GM19438 (cell line): ENCODE measurements at regions not wholly inside any gene's neighbourhood (a gene's known extent, or its start where the extent isn't known, plus 50 kb on each side); places are given as distances from the start of the nearest gene placed in this dataset.

Experiments
- ATAC-seq: cut with Tn5 transposase; IDR thresholded peaks from one replicate; pipeline ENCODE4 v1.9.1; 2021; ENCODE audit warnings: low read depth; ENCODE audit not compliant: unreplicated experiment

DNA sequence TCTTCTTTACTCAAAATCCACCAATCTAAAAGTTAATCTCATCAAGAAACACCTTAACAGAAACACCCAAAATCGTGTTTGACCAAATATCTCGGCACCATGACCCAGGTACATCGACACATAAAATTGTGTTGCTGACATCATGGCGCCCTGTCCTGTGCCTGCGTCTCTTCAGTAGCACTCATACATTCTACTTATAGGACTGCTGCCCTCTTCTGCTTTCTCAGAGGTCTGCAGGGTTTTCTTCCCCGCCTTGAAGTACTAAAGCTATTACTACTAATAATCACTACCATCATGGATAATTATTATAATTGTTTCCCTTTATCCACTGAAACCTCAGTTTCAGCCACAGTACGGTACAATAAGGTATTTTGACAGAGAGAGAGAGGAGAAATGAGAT is 1403.1 kb upstream of the TENM3 start:
- ATAC-seq, result no peak

DNA sequence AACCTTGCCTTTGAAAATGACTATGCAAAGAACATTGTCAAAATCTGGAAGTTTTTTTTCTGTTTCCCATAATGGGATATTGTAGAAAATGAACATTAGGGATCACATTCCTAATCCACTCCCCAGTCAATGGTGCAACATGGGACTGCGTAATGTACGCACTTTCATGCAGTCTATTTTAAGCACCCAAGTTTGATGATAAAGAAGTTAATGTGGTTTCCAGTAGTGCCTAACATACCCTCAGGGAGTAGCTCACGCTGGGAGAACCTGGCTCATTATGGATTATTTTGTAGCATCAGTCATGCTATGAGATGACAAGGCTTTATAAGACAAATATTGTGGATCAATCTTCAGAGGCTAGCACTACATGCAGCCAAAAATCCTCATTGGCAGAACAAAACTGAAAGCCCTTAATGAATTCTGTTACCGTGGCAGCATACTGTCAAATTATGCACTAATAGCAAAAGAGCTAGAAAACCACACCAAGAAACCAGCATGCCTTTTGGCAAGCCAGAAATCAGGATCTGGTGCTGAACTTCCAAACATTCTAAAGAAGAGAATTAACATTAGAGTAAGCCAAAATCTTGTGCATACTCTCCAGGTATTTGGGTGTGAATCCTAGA is 1392.8 kb upstream of the TENM3 start:
- ATAC-seq, result no peak

DNA sequence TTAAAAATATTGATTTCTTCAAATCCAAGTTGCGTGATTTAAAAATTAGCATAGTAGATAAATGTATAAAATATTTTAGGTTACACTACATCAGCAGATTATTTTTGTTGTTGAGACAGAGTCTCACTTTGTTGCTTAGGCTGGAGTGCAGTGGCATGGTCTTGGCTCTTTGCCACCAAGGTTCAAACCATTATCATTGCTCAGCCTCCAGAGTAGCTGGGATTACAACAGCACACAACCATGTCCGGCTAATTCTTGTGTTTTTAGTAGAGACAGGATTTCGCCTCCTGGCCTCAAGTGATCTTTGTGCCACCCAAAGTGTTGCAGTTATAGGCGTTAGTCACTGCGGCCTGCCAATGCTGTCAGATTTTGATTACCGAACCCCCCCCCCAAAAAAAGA is 1390.5 kb upstream of the TENM3 start:
- ATAC-seq, result no peak

DNA sequence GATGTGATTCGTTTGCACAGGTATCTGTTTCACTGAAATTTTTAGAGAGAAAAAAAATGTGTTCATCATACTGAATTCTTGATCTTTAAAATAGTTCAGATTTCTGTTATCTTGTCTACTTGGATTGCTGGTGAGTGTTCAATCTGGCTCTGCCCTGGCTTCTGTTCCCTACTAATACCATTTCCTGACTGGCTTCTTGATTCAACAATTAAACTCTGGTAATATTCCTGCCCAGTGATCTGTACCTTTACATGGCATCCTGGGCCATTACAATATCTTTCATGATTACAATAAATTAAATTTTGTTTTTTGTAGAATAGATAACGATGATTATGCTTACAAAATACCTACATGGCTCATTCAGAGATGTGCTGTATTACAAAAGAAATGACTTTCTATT is 1388.0 kb upstream of the TENM3 start:
- ATAC-seq, result no peak

DNA sequence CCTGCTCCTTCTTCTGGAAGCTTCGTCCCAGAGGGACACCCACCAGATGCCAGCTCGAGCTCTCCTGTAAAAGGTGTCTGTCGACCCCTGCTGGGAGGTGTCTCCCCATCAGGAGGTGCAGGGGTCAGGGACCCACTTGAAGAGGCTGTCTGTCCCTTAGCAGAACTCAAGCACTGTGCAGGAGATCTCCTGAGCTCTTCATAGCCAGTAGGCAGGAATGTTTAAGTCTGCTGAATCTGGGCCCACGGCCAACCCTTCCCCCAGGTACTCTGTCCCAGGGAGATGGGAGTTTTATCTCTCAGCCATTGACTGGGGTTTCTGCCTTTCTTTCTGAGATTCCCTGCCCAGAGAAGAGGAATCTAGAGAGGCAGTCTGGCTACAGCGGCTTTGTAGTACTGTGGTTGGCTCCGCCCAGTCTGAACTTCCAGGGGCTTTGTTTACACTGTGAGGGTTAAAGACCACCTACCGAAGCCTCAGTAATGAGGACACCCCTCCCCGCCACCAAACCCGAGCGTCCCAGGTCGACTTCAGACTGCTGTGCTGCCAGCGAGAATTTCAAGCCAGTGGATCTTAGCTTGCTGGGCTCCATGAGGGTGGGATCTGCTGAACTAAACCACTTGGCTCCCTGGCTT is 1383.0 kb upstream of the TENM3 start:
- no peak for ATAC-seq

DNA sequence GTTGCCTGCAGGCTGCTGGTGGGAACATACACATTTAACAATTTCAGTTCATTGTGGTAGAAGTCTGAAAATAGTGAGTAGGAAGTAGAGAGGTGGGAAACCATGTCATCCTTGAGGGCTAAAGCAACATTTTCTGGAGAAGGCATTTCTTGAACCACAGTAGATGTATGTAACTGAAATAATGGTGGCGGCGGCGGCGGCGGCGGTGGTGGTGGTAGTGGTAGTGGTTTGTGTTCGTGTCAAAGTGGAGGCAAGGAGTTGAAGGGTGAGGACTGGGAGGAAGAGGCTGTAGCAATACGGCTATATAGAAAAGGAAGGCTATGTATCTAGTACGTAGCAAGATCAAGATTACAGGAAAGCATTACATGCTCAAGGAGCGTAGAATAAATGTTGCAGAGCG is 1381.6 kb upstream of the TENM3 start:
- no peak for ATAC-seq

DNA sequence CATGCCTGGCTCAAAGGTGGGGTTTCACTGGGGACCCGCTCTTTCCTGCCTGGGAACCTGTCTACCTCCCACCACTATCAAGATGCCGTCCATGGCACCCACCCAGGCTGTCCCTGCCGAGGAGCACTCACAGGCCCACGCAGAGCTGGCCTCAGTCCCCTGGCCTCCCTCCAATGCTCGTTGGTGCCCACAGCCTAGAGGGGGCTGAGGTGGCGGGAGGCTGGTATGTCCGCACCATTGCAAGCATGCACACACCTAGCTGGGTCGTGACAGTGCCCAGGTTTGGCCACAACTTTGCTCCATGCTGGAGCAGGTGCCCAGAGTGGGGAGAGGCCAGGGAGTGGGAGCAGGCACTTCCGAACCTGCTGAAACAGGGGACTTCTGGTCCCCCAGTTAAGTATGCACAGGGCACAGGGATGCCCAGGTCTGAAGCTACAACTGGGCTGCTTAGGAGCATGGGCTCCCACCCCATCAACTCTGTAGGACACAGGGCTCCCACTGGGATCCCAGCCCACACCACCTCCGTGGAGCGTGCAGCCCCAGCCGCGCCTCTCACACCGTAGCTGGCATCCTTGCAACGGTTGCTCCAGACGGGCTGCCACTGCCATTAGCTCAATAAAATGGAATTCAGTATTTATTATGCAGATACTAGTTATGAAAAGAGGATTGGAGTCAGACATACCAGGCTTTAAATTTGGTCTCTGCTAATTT is 1376.1 kb upstream of the TENM3 start:
- no peak for ATAC-seq

DNA sequence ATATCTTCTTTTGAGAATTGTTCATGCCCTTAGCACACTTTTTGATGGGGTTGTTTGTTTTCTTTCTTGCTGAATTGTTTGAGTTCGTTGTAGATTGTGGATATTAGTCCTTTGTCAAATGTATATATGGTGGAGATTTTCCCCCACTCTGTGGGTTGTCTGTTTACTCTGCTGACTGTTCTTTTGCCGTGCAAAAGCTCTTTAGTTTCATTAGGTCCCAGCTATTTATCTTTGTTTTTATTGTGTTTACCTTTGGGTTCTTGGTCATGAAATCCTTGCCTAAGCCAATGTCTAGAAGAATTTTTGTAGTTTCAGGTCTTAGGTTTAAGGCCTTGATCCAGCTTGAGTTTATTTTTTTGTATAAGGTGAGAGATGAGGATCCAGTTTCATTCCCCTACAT is 1372.6 kb upstream of the TENM3 start:
- ATAC-seq, result no peak

DNA sequence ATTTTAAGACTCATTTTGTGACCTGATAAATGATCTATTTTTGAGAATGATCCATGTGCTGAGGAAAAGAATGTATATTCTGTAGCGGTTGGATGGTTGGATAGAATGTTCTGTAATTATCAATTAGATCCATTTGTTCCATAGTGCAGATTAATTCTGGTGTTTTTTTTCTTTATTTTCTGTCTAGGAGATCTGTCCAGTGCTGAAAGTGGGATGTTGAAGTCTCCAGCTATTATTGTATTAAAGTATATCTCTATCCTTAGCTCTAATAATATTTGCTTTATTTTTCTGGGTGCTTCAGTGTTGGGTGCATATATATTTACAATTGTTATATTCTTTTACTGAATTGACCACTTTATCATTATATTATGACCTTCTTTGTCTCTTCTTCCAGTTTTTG is 1344.9 kb upstream of the TENM3 start:
- no peak for ATAC-seq

DNA sequence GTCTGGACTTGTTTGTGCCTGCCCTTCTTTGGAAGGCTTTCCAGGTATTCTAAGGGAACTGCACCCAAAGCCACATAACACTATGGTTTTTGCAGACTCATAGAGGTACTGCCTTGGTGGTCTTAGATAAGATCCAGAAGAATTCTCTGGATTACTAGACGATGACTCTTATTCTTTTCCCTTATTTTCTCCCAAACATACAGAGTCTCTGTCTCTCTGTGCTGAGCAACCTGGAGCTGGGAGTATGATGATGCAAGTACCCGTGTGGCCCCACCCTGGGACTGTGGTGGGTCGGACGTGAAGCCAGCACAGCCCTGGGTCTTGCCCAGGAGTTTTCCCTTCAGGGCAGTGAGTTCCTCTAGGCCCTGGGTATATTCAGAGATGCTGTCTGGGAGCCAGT is 1342.4 kb upstream of the TENM3 start:
- no peak for ATAC-seq

DNA sequence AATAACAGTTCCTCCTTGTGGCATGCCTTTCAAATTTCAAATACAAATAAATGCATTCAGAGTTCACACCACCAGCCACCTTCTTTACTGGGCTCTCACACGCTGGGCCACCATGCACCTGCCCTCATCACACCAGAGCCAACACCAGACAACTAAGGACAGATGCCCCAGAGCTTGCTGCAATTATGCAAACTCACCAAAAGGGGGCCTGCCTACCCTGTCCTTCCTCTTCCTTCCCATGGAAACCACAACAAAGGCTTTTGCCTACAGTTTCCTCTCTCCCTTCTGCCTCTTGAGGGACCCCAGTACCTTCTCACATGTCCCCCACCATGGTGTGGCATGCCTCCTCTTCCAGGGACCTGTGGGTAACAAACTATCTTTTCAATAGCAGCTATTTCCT is 1333.9 kb upstream of the TENM3 start:
- ATAC-seq, result no peak

DNA sequence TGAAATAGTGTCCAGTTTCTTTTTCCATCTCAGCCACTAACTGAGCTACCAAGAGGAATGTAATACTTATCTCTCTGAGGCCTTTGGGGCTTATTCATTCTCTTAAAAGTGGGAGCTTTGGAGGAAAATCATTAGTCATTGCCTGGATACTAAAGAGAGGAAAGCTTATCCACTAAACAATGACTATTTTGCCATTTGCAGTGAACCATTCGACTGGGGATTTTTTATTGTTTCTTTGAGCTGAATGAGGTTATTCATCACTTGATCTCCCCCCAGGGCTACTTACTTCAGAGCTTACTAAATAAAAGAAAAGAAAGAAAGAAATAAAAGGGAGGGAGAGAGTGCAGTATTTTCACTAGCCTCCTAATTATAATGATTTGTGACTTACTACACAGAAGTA is 1329.5 kb upstream of the TENM3 start:
- no peak for ATAC-seq

DNA sequence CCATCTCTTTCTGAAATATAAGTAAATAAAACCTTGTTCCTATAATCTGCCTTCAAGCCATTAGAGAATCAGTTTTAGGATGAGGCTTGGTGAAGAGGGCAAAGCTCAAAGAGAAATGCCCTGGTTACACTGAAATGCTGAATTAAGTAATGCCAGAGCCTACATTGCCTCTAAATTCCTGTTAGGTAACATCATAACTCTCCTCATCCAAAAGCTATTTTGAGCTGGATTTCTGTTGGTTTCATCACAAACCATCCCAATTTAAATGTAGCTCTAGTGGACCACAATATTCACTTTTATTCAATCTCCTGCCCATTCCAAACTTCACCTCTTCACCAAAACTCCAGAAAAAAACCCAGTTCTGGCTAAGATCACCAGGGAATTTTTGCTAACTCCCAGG is 1319.7 kb upstream of the TENM3 start:
- ATAC-seq, result no peak

DNA sequence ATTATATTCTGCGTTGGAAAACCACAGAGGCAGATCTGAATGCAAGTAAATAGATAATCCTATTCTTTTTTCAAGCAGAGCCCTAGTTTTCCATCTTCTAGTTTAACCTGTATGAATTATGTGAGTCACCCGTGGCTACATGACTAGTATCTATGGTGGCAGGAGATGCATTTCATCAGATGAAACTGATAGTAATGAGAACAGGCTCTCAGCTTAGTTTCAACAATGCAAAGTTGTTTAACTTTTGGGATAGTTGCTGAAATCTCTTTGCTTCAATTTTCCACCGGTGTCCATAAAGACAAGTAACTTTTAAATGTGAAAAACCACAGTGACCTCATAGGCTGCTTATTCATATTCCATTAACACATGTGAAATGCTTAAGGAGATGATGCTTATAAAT is 1317.4 kb upstream of the TENM3 start:
- no peak for ATAC-seq

DNA sequence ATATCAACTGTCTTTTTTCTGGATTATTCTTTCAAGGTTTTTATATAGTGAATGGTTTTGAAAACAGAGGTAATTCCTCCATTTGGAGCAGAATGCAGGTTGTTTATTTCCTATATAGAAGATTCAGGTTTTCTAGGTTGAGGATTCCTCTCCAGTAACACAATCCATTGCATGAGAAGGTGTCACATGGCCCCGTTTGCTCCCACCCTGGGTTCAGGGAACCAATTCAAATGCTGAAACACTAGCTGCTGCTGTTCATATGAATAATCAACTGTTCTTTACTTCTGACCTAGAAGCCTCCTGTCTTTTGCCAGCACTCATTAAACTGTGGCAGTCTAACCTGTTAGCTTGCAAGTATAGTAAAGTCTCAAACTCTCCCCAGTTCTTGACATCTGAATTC is 1316.9 kb upstream of the TENM3 start:
- no peak for ATAC-seq

DNA sequence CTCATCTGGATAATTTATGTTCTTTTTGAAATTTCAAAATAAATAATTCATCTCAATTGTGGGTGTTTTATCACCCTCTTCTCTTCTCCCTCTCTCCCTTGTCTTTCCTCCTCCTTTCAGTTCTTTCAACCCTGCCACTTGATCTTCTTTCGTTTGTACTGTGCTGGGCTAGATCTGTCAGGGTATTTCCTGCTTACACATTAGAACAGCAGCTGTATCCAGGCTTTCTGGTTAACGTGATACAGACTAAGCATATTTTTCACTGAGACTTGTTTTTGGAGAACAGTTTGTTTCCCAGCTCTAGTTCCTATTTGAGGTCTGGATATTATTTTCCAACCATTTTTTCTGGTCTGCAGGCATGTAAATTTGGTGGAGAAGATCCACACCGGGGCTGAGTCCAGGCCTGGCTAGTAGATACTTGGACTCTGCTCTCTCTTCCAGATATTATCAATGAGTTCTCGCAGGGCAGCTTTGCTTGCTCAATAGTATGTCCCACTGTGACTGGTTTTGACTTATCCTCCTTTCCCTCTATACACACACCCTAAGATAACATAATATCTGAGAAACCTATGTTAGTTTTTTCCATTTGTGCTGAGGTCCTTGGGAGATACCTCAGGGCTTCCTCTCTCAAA is 1310.7 kb upstream of the TENM3 start:
- ATAC-seq, result no peak

DNA sequence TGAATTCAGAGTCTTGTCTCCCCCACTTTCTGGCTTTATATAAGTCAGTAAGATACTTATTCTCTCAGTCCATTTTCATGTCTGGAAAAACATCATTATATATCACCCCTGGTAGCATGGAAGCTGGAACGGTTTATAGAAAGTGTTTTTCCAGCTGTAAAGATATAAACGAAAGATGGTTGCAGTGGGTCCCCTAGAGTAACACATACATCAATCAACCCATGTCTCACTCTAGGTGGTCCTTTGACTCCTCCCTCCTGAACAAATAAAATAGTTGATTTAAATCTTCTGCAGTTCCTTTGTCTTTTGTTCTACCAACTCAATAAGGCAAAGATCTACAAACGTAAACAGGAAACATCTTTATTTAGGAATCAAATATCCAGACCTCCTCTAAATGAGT is 1306.1 kb upstream of the TENM3 start:
- ATAC-seq, result no peak

DNA sequence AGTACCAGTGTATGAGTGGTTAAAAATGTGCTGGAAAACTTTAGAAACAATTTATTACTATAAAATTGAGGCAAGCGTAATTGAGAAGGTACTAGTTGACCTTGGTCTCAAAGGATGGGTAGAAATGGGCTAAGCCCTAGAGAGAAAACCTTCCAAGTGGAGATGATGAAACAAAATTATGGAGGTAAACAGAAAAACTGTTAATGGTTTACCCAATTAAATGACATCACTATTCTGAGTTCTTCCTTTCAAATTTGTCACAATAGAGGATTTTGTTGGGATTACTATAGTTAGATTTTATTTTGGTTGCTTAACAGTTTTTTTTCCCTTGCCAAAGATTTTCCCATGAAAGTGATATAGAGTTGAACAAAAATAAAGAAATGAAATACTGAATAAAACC is 1302.5 kb upstream of the TENM3 start:
- no peak for ATAC-seq

DNA sequence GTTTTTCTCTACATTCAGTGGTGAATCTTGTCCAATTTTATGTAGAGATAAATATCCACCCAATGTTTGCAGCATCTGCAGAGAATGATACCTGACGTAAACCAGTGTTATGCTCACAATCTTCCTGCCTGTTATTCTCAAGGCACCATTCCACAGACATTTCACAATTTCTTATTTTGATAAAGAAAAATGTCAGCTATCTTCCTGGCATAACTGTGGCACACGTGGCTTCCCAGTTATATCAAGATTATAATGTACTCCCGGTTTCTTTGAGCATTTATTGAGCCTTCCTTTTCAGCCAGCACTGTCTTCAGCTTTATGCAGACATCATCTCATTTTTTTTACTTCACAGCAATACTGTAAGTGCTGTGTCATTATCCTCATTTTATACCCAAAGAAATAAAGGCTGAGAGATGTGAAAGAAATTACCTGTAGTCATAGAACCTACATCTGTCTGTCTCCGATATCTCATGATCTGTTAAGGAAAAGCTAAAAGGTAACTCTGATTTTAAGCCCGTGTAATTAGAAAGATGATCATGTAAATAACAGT is 1300.8 kb upstream of the TENM3 start:
- no peak for ATAC-seq

DNA sequence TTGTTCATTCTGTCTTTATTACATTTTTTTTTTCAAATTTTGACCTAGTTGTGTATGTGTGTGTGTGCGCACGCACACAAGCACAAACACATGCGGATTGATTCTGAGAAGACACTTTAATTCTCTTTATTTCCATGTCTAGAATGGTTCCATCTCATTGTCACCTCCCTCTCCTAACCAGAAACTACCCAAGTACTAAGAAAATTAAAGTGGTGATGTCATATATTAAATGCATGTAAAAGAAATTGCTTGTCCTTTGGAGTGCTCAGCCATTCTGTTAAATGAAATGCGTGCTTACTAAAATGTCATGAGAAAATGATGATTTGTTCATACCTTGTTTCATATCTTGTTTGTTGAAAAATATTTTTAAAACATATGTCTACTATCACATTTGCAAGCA is 1297.0 kb upstream of the TENM3 start:
- no peak for ATAC-seq

DNA sequence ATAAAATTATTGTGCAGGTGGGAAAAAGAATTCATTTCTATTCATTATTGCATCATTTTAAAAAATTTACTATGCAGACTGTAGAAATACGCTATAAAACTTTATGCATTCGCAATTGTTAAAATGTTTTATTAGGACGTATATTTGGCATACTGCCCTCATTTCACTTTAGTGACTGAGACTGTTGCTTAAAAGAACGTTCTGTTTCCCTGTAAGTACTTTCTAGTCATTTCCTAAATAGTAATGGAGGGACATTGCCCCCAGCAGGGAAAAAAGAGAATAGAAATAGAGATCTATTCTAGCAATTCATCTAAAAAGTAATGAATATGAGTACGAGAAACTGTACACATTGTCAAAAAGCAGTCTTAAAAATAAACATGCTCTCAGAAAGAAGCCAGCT is 1295.8 kb upstream of the TENM3 start:
- ATAC-seq, result no peak
